Gastrocnemius medialis (tissue), 4 donors: ENCODE measurements at regions not wholly inside any gene's neighbourhood (a gene's known extent, or its start where the extent isn't known, plus 50 kb on each side); places are given as distances from the start of the nearest gene placed in this dataset.

Source experiments
- ATAC-seq, 2 donors: fragments of 150-250 bp; one replicate each; pipeline ENCODE4 v1.9.1; 2016
- DNase-seq, 2 donors: peaks; one replicate each; pipeline ENCODE4 v3.0.0-alpha.2; 2019
- H3K27ac ChIP-seq, 4 donors: fragments of 200-600 bp; sonication (generic); 1 replicate in 1 of 4; 2 replicates in 3 of 4; pipeline ENCODE4 v1.5.1; 2016 to 2018; ENCODE audit warnings: mild to moderate bottlenecking in 2 of 4, moderate library complexity in 1 of 4
- H3K27me3 ChIP-seq, 3 donors: fragments of 200-600 bp; sonication (generic) in 2 of 3; 1 replicate in 1 of 3; 2 replicates in 2 of 3; pipeline versions ENCODE4 v1.5.1 to v1.6.0; 2016 to 2019; ENCODE audit warnings: mild to moderate bottlenecking in 1 of 3, moderate library complexity in 1 of 3
- H3K36me3 ChIP-seq, 2 donors: fragments of 200-600 bp; sonication (generic) in 1 of 2; one replicate each; pipeline ENCODE4 v1.5.1; 2017 to 2018
- H3K4me1 ChIP-seq, 2 donors: fragments of 200-600 bp; sonication (generic) in 1 of 2; one replicate each; pipeline ENCODE4 v1.5.1; 2016 to 2017; ENCODE audit warnings: mild to moderate bottlenecking in 2 of 2
- H3K4me3 ChIP-seq, 4 donors: fragments of 200-600 bp; sonication (generic) in 3 of 4; 1 replicate in 1 of 4; 2 replicates in 3 of 4; pipeline ENCODE4 v1.5.1; 2016 to 2019; ENCODE audit warnings: mild to moderate bottlenecking in 2 of 4
- H3K9me3 ChIP-seq, 3 donors: fragments of 200-600 bp; sonication (generic) in 2 of 3; 1 replicate in 1 of 3; 2 replicates in 2 of 3; pipeline ENCODE4 v1.5.1; 2016 to 2019
- CTCF ChIP-seq, 5 experiments: fragments of 450-650 bp in 3 of 5; fragments of 200-600 bp in 2 of 5; sonication (generic) in 2 of 5; IDR thresholded peaks in 4 of 5; conservative IDR thresholded peaks in 1 of 5; 1 replicate in 4 of 5; 2 replicates in 1 of 5; pipeline ENCODE4 v1.5.1; 2016 to 2019; ENCODE audit warnings: antibody characterized with exemption in 5 of 5, mild to moderate bottlenecking in 3 of 5, moderate library complexity in 3 of 5
- POLR2A ChIP-seq, 2 donors: fragments of 450-650 bp; IDR thresholded peaks; one replicate each; pipeline ENCODE4 v1.6.1; 2017; ENCODE audit warnings: antibody characterized with exemption in 2 of 2, mild to moderate bottlenecking in 2 of 2, moderate library complexity in 2 of 2
- in situ Hi-C, 4 donors: fragments of 200-750 bp; cut with MboI; loops; one replicate each; pipeline versions ENCODE4 v1.15.0 to v1.8.0; 2017; ENCODE audit warnings: low sequenced_read_pairs in 4 of 4
- intact Hi-C: fragments of 100-400 bp; cut with DNase I; formaldehyde crosslinking; loops from one replicate; pipeline ENCODE4 v1.15.1; 2023; ENCODE audit warnings: low total_unique reads

- H3K36me3 ChIP-seq: no peaks in the 10 kb centered on the region
- no peaks in the 10 kb centered on the region for H3K9me3 ChIP-seq
- H3K4me1 ChIP-seq: peaks cover 5 to 6% of the 10 kb centered on the region in 2 donors
- no peak overlapping the region for H3K27ac ChIP-seq
- TF ChIP-seq CTCF (IDR thresholded peaks at IDR 0.05 in 4 of 5, conservative IDR thresholded peaks at IDR 0.05 in 1 of 5) (no peak), POLR2A (IDR thresholded peaks at IDR 0.05) (no peak)
- intact Hi-C loops (loop anchor here (5.0 kb wide), 1 partner anchor 49 kb away; no protein-coding TSS in a partner anchor), in situ Hi-C loops (no loop called here)
- no peaks in the 10 kb centered on the region for H3K27me3 ChIP-seq
- ATAC-seq (no peak), DNase-seq (no peak)
- no peak overlapping the region for H3K4me3 ChIP-seq
These were observed 185.1 kb downstream of the CDH26 start for GRCh38 chr20:60143261-60143842.

- Histone ChIP-seq H3K9me3 (no peaks in the 10 kb centered on the region), H3K4me3 (no peak overlapping the region), H3K27me3 (no peaks in the 10 kb centered on the region), H3K27ac (no peak overlapping the region), H3K4me1 (peaks cover 5 to 6% of the 10 kb centered on the region in 2 donors), H3K36me3 (no peaks in the 10 kb centered on the region)
- in situ Hi-C loops (no loop called here), intact Hi-C loops (loop anchor here (5.0 kb wide), 1 partner anchor 48 kb away; no protein-coding TSS in a partner anchor)
- TF ChIP-seq POLR2A (IDR thresholded peaks at IDR 0.05): no peak
- no peak for DNase-seq
- no peak for ATAC-seq
These were observed 186.2 kb downstream of the CDH26 start for GRCh38 chr20:60144404-60144803.

GRCh38 chr20:60144974-60145527 lies 186.8 kb downstream of the CDH26 start:
- Histone ChIP-seq H3K27ac (no peak overlapping the region), H3K9me3 (no peaks in the 10 kb centered on the region), H3K4me1 (peaks cover 1 to 5% of the 10 kb centered on the region in 2 donors), H3K27me3 (no peaks in the 10 kb centered on the region), H3K36me3 (no peaks in the 10 kb centered on the region), H3K4me3 (no peak overlapping the region)
- intact Hi-C loops (loop anchor here (5.0 kb wide), 1 partner anchor 47 kb away; no protein-coding TSS in a partner anchor), in situ Hi-C loops (no loop called here)
- DNase-seq (no peak), ATAC-seq (no peak)
- TF ChIP-seq POLR2A (IDR thresholded peaks at IDR 0.05) (no peak), CTCF (IDR thresholded peaks at IDR 0.05 in 4 of 5, conservative IDR thresholded peaks at IDR 0.05 in 1 of 5) (no peak)

GRCh38 chr20:60147004-60147403 lies 188.8 kb downstream of the CDH26 start:
- Histone ChIP-seq H3K27me3 (no peaks in the 10 kb centered on the region), H3K36me3 (no peaks in the 10 kb centered on the region), H3K9me3 (no peaks in the 10 kb centered on the region), H3K4me3 (no peak overlapping the region), H3K4me1 (no peaks in the 10 kb centered on the region), H3K27ac (no peak overlapping the region)
- in situ Hi-C loops (no loop called here), intact Hi-C loops (no loop called here)
- DNase-seq: no peak
- no peak for ATAC-seq
- no peak for TF ChIP-seq CTCF (IDR thresholded peaks at IDR 0.05 in 4 of 5, conservative IDR thresholded peaks at IDR 0.05 in 1 of 5)
- no peak for TF ChIP-seq POLR2A (IDR thresholded peaks at IDR 0.05)

GRCh38 chr20:60148885-60149284 lies 190.7 kb downstream of the CDH26 start:
- TF ChIP-seq CTCF (IDR thresholded peaks at IDR 0.05 in 4 of 5, conservative IDR thresholded peaks at IDR 0.05 in 1 of 5): no peak
- no peak for TF ChIP-seq POLR2A (IDR thresholded peaks at IDR 0.05)
- intact Hi-C loops: no loop called here
- Histone ChIP-seq H3K4me3 (no peak overlapping the region), H3K4me1 (no peaks in the 10 kb centered on the region), H3K27me3 (no peaks in the 10 kb centered on the region), H3K36me3 (no peaks in the 10 kb centered on the region), H3K9me3 (no peaks in the 10 kb centered on the region), H3K27ac (no peak overlapping the region)
- in situ Hi-C loops: no loop called here
- no peak for DNase-seq
- no peak for ATAC-seq
